BJ (cell line): ENCODE measurements at regions not wholly inside any gene's neighbourhood (a gene's known extent, or its start where the extent isn't known, plus 50 kb on each side); places are given as distances from the start of the nearest gene placed in this dataset.
"Not testable (repeated sequence)": the region's sequence is repeated elsewhere in the genome, so short reads cannot be mapped to it uniquely, and the experiment has no call there.

Source experiments
- CTCF ChIA-PET: fragments of 350-600 bp; formaldehyde crosslinking; extraction: SDS; loops from one replicate; lab custom pipeline; 2021; ENCODE audit warnings: antibody characterized with exemption, inconsistent platforms; lab: Yijun Ruan, JAX
- POLR2A ChIA-PET: fragments of 300-600 bp; sonication (Branson Sonifier 250); formaldehyde crosslinking; extraction: SDS; loops from one replicate; lab custom pipeline; 2021; ENCODE audit warnings: antibody characterized with exemption; lab: Charles Lee
- DNase-seq: peaks from one replicate; pipeline ENCODE4 v3.0.0-alpha.2; 2011; ENCODE audit warnings: low read depth
- H3K27me3 ChIP-seq: 2 replicates; pipeline ENCODE4 v1.6.0; 2011; ENCODE audit warnings: low read length; ENCODE audit not compliant: control insufficient read depth, insufficient read depth
- H3K36me3 ChIP-seq: 2 replicates; pipeline ENCODE4 v1.5.1; 2011; ENCODE audit warnings: low read length; ENCODE audit not compliant: control insufficient read depth, insufficient read depth
- H3K4me3 ChIP-seq: 2 replicates; pipeline ENCODE4 v1.5.1; 2011; ENCODE audit warnings: low read depth, mild to moderate bottlenecking, control low read depth, low read length
- TF ChIP-seq, protein P1 (sequence below): IDR thresholded peaks from 2 replicates; pipeline ENCODE4 v1.5.1; 2011; ENCODE audit warnings: low read depth, mild to moderate bottlenecking, control low read depth, inconsistent platforms, low read length, moderate library complexity; ENCODE audit not compliant: insufficient read depth

DNA sequence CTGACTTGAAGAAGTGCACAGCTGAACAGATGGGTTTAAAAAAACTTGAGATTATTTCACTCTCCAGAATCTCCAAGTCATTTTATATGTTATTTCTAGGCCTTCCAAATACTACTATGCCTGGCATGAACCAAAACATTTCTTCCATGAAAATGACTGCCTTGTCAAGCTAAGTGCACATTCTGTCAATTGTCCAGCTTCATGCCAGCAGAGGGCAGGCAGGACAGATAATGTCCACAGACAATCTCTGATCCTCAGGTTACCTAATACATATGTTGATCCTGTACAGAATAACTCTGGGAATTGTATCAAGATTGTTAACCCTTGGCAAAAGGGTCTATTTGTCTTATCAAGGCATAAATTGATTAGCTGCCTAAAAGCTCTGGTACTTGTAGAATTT lies 229.5 kb downstream of the AASDHPPT start:
- DNase-seq = no peak
- CTCF ChIA-PET = interaction anchor here (0.8 to 2.1 kb wide), 3 partner anchors 13 to 710 kb away, joined by 3 to 9 read pairs (median 4); no protein-coding TSS in a partner anchor
- Histone ChIP-seq H3K36me3 (no peaks in the 10 kb centered on the region), H3K4me3 (no peak overlapping the region), H3K27me3 (no peaks in the 10 kb centered on the region)
- TF ChIP-seq, protein P1, sequence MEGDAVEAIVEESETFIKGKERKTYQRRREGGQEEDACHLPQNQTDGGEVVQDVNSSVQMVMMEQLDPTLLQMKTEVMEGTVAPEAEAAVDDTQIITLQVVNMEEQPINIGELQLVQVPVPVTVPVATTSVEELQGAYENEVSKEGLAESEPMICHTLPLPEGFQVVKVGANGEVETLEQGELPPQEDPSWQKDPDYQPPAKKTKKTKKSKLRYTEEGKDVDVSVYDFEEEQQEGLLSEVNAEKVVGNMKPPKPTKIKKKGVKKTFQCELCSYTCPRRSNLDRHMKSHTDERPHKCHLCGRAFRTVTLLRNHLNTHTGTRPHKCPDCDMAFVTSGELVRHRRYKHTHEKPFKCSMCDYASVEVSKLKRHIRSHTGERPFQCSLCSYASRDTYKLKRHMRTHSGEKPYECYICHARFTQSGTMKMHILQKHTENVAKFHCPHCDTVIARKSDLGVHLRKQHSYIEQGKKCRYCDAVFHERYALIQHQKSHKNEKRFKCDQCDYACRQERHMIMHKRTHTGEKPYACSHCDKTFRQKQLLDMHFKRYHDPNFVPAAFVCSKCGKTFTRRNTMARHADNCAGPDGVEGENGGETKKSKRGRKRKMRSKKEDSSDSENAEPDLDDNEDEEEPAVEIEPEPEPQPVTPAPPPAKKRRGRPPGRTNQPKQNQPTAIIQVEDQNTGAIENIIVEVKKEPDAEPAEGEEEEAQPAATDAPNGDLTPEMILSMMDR = peak; percentile 8; the same call in 1 of the 2 replicates
- POLR2A ChIA-PET = no interaction called here

DNA sequence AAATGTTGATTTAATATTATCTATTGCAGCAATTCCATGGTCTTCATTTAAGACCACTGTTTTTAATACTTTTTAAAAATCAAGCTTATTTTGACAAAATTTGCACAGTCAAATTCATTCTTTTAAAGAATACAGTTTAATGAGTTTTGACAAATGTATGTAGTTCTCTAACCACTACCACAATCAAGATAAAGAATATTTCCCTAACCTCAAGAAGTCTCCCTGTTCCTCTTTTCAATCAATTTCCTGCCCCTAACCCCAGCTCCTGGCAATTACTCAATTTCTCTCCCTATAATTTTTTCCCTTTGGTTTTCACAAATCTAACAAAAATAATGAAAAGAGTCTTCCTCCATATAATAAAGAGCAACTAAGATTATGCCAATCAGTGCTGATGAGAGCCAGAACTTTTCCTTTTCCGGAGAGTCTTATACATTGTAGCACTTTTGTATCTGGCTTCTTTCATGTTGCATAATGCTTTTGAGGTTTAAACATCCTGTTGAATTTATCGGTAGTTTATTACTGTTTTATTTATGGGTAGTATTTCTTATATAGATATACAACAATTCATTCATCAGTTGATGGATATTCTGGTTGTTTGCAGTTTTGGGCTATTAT lies 231.7 kb downstream of the AASDHPPT start:
- DNase-seq = no peak

DNA sequence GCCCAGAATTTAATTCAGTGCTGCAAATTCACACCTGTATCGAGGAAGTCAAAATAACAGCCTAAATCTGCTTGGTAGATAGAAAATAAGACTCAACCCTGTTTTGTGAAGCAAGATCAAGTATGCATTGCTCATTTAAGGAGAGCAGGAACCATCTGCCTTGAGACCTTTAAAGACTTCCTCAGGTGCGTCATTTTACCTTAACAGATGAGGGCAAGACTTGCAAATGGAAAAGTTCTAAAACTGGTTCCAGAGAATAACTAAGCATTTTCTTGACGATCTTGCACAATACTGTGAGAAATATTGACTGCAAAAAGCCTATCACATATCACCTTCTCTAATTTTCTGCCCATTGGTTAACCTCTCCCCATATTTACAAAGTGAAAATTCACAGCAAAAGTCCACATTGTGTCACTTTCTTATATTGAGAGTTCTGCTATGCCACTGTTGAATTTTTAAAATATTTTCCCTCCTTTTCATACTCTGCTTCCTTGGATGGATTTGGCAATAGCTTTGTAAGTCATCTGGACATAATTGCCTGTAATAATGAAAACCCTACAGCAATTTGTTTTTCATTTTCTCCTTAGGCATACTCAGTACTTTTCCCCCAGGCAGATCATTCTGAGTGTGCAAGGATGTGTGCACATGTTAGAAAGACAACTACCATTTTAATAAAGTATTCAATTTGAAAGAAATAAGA lies 234.2 kb downstream of the AASDHPPT start:
- POLR2A ChIA-PET = no interaction called here
- peak; percentile 38 for DNase-seq
- CTCF ChIA-PET = interaction anchor here (0.7 kb wide), 1 partner anchor 34 kb away, joined by 3 read pairs; no protein-coding TSS in a partner anchor

More for the DNA sequence above, 231.7 kb downstream of the AASDHPPT start:
- Histone ChIP-seq H3K36me3 (no peaks in the 10 kb centered on the region), H3K27me3 (no peaks in the 10 kb centered on the region), H3K4me3 (no peak overlapping the region)
- ChIA-PET POLR2A (no interaction called here), CTCF (no interaction called here)
- TF ChIP-seq, protein P1 = no peak

DNA sequence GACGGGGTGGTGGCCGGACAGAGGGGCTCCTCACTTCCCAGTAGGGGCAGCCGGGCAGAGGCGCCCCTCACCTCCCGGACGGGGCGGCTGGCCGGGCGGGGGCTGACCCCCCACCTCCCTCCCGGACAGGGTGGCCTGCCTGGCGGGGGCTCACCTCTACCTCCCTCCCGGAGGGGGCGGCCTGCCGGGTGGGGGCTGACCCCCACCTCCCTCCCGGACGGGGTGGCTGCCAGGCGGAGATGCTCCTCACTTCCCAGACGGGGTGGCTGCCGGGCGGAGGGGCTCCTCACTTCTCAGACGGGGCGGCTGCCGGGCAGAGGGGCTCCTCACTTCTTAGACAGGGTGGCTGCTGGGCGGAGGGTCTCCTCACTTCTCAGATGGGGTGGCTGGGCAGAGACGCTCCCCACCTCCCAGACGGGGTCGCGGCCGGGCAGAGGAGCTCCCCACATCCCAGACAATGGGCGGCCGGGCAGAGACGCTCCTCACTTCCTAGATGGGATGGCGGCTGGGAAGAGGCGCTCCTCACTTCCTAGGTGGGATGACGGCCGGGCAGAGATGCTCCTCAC lies 239.8 kb downstream of the AASDHPPT start:
- H3K4me3 ChIP-seq, H3K27me3 ChIP-seq, H3K36me3 ChIP-seq, DNase-seq, POLR2A ChIA-PET: not testable (repeated sequence)
- CTCF ChIA-PET = interaction anchor here (3.9 kb wide), 1 partner anchor 268 kb away, joined by 25 read pairs; no protein-coding TSS in a partner anchor

More for the DNA sequence above, 234.2 kb downstream of the AASDHPPT start:
- TF ChIP-seq, protein P1 = no peak
- Histone ChIP-seq H3K36me3 (no peaks in the 10 kb centered on the region), H3K4me3 (no peak overlapping the region), H3K27me3 (no peaks in the 10 kb centered on the region)

DNA sequence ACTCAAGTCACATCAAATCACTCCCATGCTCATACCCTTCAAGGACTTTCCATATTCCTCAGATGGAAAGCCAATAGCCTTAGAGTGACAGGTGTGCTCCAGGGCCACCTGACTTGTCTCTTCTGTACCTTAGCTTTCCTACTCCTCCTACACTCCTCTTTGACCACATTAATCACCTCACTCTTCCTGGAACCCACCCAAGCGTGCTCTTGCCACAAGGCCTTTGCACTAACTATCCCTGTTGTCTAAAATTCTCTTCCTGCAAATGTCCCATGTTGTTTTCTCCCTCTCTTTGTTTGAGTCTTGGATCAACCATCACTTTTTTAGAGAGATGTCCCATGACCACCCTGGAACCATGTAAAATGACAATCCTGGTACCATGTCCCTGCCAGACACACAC lies 244.1 kb downstream of the AASDHPPT start:
- TF ChIP-seq, protein P1 = no peak
- H3K27me3 ChIP-seq = no peaks in the 10 kb centered on the region
- no peak for DNase-seq
- ChIA-PET CTCF (no interaction called here), POLR2A (no interaction called here)
- no peak overlapping the region for H3K4me3 ChIP-seq
- H3K36me3 ChIP-seq = no peaks in the 10 kb centered on the region
